Ovary (tissue), 7 donors: ENCODE measurements at regions not wholly inside any gene's neighbourhood (a gene's known extent, or its start where the extent isn't known, plus 50 kb on each side); places are given as distances from the start of the nearest gene placed in this dataset.

Experiments used
- DNase-seq, 5 donors: peaks; one replicate each; pipeline ENCODE4 v3.0.0-alpha.2; 2019 to 2020
- H3K27ac ChIP-seq, 2 donors: fragments of 200-600 bp; one replicate each; pipeline versions ENCODE4 v1.5.1 to v1.8.0; 2019 to 2022
- H3K27me3 ChIP-seq: fragments of 200-600 bp; one replicate; pipeline ENCODE4 v1.8.0; 2022
- H3K36me3 ChIP-seq: fragments of 200-600 bp; sonication (generic); one replicate; pipeline ENCODE4 v1.5.1; 2019
- H3K4me1 ChIP-seq: one replicate; pipeline ENCODE4 v1.8.1; 2013; ENCODE audit warnings: mild to moderate bottlenecking, moderate library complexity; ENCODE audit not compliant: insufficient read depth
- H3K4me3 ChIP-seq: fragments of 200-600 bp; sonication (generic); one replicate; pipeline ENCODE4 v1.5.1; 2017
- H3K9me3 ChIP-seq, 2 donors: fragments of 200-600 bp in 1 of 2; sonication (generic) in 1 of 2; one replicate each; pipeline versions ENCODE4 v1.5.1 to v1.8.1; 2013 to 2019; ENCODE audit warnings: mild to moderate bottlenecking in 1 of 2, moderate library complexity in 1 of 2
- CTCF ChIP-seq, 3 donors: fragments of 450-650 bp in 2 of 3; fragments of 200-600 bp in 1 of 3; IDR thresholded peaks; one replicate each; pipeline versions ENCODE4 v1.5.1 to v1.8.0; 2016 to 2022; ENCODE audit warnings: antibody characterized with exemption in 3 of 3, mild to moderate bottlenecking in 1 of 3
- EP300 ChIP-seq: sonication (generic); formaldehyde crosslinking; IDR thresholded peaks from one replicate; pipeline ENCODE4 v1.6.1; 2017; ENCODE audit warnings: antibody characterized with exemption
- POLR2A ChIP-seq: fragments of 450-650 bp; IDR thresholded peaks from one replicate; pipeline ENCODE4 v1.6.1; 2017; ENCODE audit warnings: antibody characterized with exemption, mild to moderate bottlenecking, moderate library complexity
- WGBS, 3 donors: extraction: QIAGEN DNeasy Blood & Tissue Kit in 1 of 3; methylation state at CpG; one replicate each; pipeline versions ENCODE4 v1.1.5 to v1.1.7; 2013 to 2017; 5-methylcytosine and 5-hydroxymethylcytosine counted together
- intact Hi-C, 4 donors: fragments of 100-400 bp; cut with DNase I; formaldehyde crosslinking; loops; one replicate each; pipeline versions ENCODE4 v1.11.0 to v1.15.1; 2022 to 2023
- donor health status: DM: no; HTN: no; CAD: no; lungs with moderate emphysema.
- donor health status: DM: no; HTN: no; CAD: no.
- donor health status: Bipolar disorder and iron deficiency.
- donor health status: DM: no; HTN: no; CAD: no.
- donor health status: DM: yes; HTN: yes; CAD: no.

- DNase-seq, result no peak
- H3K27me3 ChIP-seq, result no peaks in the 10 kb centered on the region
- no peaks in the 10 kb centered on the region for H3K36me3 ChIP-seq
- no peaks in the 10 kb centered on the region for H3K4me1 ChIP-seq
- intact Hi-C loops, result no loop called here
- WGBS, 3 donors, result 78 to 83% (median 81%) methylated on average over 3 of the region's 3 CpGs
- H3K27ac ChIP-seq, result no peak overlapping the region
- TF ChIP-seq POLR2A (no peak), EP300 (no peak), CTCF (IDR thresholded peaks at IDR 0.05) (no peak)
- H3K4me3 ChIP-seq, result no peak overlapping the region
- H3K9me3 ChIP-seq, result no peaks in the 10 kb centered on the region
Observed at GRCh38 chr17:12510535-12510934, 155.2 kb upstream of the MYOCD start.

GRCh38 chr17:12512694-12513355 is 152.9 kb upstream of the MYOCD start:
- intact Hi-C loops, result no loop called here
- WGBS, 3 donors, result 69 to 87% (median 78%) methylated on average over 4 of the region's 4 CpGs
- TF ChIP-seq POLR2A, result no peak
- TF ChIP-seq EP300, result no peak
- no peak for TF ChIP-seq CTCF (IDR thresholded peaks at IDR 0.05)

GRCh38 chr17:12514596-12514995 is 151.1 kb upstream of the MYOCD start:
- H3K27ac ChIP-seq, result no peak overlapping the region
- TF ChIP-seq CTCF (IDR thresholded peaks at IDR 0.05) (no peak), EP300 (no peak), POLR2A (no peak)
- no peak for DNase-seq
- intact Hi-C loops, result no loop called here
- H3K4me1 ChIP-seq, result no peaks in the 10 kb centered on the region
- 96 to 99% (median 98%) methylated on average over 5 of the region's 5 CpGs for WGBS, 3 donors
- no peaks in the 10 kb centered on the region for H3K9me3 ChIP-seq
- H3K4me3 ChIP-seq, result no peak overlapping the region
- no peaks in the 10 kb centered on the region for H3K27me3 ChIP-seq
- H3K36me3 ChIP-seq, result no peaks in the 10 kb centered on the region

More at GRCh38 chr17:12512694-12513355, 152.9 kb upstream of the MYOCD start:
- no peak overlapping the region for H3K4me3 ChIP-seq
- H3K9me3 ChIP-seq, result no peaks in the 10 kb centered on the region
- no peak overlapping the region for H3K27ac ChIP-seq
- no peak for DNase-seq
- H3K4me1 ChIP-seq, result no peaks in the 10 kb centered on the region
- H3K27me3 ChIP-seq, result no peaks in the 10 kb centered on the region
- no peaks in the 10 kb centered on the region for H3K36me3 ChIP-seq

DNA sequence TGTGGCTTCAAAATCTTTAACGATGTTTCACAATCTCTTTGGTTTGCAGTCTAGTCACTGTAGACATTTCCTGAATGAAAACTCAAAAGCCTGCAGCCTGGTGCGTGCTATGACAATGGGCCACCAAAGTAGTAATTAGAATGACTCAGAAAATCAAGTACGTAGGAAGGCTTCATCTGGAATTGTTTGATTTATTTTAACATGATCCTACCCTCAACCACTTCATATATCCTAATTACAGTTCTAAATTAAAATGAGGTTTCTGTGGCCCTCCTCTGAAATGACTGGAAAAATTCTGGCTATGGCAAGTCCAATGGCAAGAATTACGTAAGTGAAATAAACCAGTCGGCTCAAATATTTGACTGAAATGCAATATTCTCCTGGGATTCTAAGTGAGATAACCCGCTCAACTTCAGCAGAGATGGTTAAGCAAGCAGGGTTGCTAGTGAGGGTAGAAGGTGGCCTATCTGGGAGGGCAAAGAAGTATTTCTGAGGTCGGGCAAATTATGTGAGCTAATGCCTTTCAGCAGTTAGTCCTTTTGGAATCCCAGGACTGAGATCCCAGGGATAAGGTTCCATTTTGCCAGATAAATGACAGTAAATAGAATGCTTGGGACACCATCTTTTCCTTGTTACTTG is 145.6 kb upstream of the MYOCD start:
- intact Hi-C loops, result no loop called here
- Histone ChIP-seq H3K4me1 (peaks cover 3% of the 10 kb centered on the region), H3K27me3 (no peaks in the 10 kb centered on the region), H3K36me3 (no peaks in the 10 kb centered on the region), H3K9me3 (no peaks in the 10 kb centered on the region), H3K27ac (no peak overlapping the region), H3K4me3 (no peak overlapping the region)
- TF ChIP-seq POLR2A (no peak), CTCF (IDR thresholded peaks at IDR 0.05) (no peak), EP300 (no peak)
- DNase-seq, result no peak
- WGBS, 3 donors, result 91 to 95% (median 94%) methylated on average over 7 of the region's 7 CpGs
